Activated CD4-positive, alpha-beta T cell treated with anti-CD3 and anti-CD28 coated beads, Interleukin-2, amount 50 U/mL, for 16 hours (primary cell): ENCODE measurements at regions not wholly inside any gene's neighbourhood (a gene's known extent, or its start where the extent isn't known, plus 50 kb on each side); places are given as distances from the start of the nearest gene placed in this dataset.

ENCODE experiments used
- DNase-seq: peaks from one replicate; pipeline ENCODE4 v3.0.0-alpha.2; 2020

DNA sequence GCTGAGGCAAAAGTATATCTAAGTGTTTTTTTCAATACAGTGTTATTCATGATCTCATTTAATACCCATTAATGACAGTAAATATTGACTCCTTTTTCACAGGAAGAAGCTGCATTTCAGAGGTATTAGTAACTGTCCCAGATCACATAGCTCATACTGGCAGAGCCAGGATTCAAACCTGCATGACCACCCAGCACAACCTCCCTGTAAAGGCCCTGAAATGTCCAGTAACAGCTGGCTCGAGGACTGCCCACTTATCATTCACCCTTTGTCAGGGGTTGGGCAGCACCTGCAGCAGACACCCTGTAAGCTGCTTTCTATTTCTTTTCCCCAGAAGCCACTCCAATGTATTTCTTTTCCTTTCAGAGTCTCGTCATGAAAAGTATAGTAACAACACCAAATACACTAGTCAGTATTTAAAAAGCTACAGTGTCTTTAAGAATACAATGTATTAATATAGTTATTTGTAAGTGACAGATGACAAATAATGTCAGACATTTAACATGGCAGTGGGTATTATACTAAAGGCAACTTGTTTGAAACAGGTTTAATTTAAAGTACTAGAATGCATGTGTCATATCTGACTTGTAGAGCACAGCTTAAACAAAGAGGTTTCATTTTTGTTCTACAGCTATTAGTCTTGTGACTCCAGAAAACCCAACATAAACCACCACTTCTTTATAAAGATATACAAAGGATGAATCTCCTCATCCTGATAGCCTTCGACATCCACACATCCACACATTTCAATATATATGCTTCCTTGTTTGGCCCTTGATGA is 841.6 kb upstream of the GJE1 start:
- DNase-seq = no peak

DNA sequence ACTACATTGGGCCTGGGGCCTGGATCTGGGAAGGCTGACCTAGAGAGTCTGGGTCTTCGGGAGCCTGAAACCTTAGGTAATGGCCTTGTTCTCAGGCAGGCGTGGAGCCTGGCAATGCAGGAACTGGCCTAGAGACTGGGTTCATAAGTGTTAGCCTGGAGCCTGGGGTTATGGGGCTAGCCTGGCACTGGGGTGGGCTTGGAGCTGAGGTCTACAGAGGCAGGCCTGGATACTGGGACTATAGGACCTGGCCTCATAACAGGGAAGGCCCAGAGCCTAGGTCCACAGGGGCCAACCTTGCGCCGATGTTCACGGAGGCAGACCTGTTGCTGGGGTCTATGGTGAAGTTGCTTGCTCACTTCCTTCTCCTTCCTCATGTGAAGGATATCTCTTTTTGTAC is 843.8 kb upstream of the GJE1 start:
- no peak for DNase-seq

DNA sequence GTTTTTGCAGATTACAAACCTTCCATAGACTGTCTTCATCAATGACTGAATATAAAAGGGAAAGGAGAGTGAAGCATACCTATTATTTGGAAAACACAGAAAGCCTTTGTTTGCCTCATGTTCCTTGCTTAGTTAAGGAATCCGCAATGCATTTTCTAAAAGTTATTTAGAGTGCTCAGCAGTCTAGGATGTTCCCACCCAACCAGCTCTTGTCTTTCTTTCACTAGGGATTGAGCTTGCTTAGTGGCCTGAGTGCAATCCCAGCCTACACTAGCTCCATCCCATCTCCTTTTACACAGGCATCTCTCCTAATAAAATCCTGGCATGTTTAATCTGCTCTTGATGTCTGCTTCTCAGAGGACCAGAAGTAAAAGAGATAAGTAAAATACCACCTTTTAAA is 850.5 kb upstream of the GJE1 start:
- no peak for DNase-seq

DNA sequence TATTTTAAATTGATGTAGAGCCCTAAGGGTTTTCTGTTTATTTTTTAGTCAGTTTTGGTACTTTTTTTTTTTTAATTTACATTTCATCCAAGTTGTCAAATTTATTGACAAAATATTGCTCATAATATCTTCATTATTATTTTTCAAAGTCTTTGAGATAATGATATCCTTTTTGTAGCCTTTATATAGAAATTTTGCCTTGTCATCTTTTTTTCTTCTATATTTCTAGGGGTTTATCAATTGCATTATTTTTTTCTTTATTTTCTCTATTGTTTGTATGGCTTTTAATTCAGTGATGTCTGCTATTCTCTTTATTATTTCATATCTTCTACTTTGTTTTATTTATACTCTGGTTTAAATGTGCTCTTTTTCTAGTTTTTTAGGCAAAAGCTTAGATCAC is 863.0 kb upstream of the GJE1 start:
- no peak for DNase-seq

DNA sequence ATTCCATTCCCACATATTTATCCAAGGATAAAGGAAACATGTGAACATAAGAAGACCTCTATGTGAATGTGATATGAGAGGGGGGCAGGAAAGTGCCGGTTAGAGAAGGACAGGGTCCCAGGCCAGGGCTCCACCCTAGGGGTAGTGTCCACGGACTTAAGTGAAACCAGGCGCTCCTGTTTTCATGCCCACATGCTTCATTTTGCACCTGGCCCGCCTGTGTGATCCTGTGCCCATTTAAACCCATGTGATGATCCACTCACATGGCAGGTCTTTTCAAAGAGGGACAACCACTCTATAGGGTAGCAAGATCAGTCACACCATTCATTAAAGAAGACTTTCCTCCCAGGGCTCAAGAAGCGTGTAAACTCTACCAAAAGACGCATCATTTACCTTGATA is 865.3 kb upstream of the GJE1 start:
- DNase-seq = no peak

DNA sequence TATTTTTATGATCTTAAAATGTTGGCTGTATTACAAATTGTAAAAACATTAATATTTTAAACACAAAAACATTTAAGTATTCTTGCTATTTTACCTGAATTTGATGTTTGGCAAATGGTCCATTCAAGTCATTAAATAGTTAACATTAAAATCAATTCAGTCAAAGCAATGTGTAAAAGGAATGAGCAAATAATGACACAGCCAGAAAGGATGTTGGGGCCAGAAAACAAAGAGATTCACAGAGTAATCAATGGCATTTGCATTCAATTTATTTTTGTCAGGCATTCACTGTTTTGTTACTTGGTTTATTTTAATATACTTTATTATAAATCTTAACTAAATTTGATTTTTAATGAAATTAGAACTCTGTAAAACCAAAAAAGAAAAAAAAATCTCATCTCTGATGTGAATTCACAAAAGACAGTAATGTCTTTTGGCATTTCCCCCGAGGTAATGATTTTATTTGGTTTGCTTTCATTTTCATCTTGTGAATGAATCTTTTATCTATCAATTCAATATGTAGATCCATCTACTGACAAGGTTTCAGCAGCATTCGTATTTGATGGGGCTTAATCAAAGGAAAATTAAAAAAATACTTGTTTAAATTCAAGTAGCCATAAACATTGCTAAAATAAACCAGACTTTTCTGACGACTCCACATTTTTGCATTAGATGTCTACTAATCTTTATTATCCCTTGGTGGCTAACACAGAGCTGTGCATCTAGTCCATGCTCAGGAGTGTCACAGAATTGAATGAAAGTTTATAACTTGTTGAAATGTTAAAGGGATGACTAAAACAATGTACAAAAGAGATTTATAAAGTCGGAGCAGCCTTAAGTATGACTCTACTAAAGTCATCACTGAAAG is 866.7 kb upstream of the GJE1 start:
- no peak for DNase-seq

DNA sequence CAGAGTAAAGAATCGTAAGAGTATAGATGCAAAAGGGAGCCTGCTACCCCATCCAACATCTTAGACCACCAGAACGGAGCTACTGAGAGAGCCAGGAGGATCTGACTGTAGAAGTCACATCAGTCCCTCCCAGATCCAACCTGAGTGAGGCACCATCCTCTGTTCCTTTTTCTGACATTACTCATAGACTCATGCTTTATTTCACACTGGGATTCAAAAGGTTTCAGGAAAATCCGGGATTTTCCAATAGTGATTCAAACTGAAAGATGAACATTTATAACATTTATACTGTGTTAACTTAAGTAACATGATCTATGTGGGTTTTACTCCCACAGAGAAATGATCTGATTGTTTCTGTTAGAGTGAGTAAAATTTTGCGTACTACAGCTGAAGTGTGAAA is 868.6 kb upstream of the GJE1 start:
- no peak for DNase-seq

DNA sequence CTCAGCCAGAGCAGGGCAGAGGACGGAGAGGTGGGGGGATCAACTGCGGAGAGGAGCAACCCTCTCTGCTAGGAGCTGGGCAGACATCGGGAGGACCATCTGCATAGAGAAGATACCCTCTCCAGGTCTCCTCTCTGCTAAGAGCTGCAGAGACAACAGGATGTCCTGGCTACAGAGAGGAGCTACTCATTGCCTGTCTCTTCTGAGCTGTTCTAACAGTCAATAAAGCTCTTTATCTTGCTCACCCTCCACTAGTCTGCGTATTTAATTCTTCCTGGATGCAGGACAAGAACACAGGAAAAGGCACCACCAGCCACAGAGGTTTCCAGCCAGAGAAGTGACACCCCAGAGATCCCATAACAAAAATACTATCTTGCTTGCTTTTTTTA is 871.1 kb upstream of the GJE1 start:
- no peak for DNase-seq

DNA sequence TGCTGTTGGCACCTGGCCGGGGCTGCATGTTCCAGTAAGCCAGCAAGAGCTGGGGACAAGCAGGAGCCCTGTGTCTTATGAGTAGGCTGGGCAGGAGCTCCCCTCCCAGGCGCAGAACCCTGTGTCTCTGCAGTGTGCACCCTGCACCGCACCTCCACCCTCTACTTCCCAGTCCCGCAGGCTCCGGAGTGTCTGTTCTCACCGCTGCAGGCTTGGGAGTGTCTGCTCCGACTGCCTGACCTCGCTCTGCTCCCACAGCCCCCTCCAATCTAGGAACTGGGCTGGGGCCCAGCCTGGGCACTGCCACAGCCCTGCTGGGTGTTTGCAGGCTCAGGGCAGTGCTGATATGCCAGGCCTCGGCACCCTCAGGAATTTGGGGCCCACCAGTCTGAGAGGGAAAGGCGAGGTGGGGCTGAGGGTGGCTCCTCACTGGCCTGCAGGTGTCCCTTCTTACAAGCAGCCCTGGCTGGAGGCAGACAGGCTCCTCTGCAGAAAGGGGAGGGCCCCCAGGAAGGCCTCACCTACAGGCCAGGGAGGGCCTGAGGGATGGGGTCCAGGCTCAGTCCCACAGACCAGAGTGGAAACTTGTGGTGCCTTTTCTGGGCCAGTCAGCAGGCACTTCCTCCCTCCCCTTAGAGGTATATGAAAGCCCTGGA is 871.6 kb upstream of the GJE1 start:
- DNase-seq = no peak

DNA sequence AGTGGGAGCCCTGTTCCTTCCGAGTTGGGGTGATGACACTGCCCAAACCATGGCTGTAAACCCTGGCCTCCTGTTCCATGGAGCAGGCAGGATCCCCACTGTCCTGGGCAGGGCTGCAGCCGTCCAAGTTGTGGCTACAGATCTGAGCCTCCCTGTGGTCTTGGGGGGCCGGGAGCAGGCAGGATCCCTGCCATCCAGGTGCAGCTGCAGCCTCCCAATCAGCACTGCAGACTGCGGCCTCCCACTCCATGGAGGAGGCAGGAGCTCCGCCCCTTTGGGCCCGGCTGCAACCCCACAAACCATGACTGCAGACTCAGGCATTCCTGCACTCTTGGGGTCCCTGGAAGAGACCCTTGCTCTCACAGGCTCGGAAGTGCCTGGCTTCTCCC is 872.1 kb upstream of the GJE1 start:
- no peak for DNase-seq

DNA sequence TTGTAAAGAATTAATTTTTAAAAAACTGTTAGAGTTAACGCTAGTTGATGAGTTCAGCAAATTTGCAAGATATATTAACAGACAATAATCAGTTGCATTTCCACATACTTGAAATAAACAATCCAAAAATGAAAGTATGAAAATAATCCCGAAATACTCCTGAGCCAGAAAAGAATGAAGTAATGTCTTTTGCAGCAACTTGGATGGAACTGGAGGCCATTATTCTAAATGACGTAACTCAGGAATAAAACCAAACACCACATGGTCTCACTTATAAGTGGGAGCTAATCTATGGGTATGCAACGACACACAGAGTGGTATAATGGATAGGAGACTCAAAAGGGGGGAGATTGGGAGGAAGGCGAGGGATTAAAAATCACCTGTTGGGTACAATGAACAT is 872.9 kb upstream of the GJE1 start:
- DNase-seq = no peak

DNA sequence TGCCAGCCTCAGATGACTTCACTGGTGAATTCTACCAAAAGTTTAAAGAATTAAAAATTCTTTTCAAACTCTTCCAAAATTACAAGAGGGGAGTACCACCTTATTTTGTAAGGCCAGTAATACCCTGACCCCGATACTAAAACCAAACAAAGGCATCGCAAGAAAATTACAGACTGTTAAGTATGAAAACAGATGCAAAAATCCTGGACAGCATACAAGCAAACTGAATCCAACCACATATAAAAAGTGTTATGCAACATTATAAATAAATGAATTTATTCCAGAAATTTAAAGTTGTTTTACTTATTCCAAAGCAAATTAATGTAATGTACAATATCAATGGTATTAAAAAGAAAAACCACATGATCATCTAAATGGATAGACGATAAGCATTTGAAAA is 873.6 kb upstream of the GJE1 start:
- DNase-seq = no peak

DNA sequence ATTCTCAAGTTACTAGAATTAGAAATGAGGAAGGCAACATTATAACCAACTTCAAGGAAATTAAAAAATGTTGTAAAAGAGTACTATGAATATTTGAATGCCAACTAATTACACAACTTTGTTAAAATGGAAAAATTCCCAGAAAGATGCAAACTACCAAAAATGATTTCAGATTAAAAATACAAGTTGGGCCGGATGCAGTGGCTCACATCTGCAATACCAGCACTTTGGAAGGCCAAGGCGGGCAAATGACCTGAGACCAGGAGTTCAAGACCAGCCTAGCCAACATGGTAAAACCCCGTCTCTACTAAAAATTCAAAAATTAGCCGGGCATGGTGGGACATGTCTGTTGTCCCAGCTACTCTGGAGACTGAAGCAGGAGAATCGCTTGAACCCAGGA is 874.2 kb upstream of the GJE1 start:
- DNase-seq = no peak

DNA sequence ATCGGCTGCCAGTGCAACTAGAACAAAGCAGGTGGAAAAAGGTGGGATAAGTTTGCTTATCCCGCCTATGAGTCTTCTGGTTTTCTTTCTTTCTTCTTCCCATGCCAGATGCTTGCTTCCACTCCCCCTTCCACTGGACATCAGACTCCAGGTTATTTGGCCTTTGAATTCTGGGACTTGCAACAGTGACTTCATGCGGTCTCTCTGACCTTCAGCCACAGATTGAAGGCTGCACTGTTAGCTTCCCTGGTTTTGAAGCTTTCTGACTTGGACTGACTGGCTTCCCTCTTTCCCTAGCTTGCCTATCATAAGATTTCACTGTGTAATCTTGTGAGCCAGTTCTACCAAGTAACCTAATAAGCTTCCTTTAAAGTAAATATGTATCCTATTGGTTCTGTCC is 878.4 kb upstream of the GJE1 start:
- DNase-seq = no peak

DNA sequence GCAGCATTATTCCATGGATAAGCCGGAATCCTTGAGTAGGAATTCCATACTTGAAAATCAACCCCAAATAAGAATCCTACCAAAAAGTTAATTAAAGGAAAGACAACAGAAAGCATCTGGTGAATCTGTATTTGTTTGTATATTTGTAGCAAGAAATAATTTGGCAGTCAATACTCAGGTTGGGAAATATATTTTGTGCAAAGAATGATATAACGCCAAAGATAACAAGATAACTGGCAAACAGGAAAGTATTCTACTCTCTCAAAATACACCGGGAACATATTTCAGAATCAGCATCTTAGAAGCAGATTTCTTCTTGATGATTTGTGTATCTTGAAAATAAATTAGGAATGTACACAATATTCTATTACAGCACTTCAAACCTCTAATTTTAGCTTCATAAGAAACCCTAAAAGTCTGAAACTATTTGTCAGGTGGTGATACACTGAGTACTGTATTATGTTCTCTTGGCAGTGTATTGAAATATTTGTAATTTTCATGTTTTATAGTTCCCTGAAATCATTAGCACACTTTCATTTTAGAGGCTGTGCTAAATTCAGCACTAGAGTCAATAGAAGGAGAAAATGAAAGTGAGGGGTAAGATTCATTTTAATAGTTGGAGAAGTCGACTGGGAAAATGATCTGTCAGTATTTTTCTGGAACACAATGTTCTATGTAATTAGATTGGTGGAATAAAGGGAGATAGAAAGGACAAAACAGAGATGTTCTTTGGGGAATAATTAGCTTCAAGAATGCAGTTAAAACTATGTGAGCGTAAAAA is 879.7 kb upstream of the GJE1 start:
- no peak for DNase-seq

DNA sequence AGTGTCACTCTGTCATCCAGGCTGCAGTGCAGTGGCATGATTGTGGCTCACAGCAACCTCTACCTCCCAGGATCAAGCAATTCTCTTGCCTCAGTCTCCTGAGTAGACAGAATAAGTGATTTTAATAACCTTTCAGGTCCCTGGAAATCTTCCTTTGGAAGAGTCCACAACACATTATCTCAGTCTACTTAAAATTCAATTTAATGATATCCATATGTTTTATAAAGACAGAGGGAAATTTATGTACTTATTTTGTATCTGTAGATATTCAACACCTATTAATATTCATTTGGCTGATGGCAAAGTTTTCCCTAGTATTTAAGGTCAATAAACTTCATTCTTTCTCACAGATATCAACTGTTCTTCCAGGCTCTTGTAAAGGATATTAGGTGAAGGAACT is 881.4 kb upstream of the GJE1 start:
- no peak for DNase-seq

DNA sequence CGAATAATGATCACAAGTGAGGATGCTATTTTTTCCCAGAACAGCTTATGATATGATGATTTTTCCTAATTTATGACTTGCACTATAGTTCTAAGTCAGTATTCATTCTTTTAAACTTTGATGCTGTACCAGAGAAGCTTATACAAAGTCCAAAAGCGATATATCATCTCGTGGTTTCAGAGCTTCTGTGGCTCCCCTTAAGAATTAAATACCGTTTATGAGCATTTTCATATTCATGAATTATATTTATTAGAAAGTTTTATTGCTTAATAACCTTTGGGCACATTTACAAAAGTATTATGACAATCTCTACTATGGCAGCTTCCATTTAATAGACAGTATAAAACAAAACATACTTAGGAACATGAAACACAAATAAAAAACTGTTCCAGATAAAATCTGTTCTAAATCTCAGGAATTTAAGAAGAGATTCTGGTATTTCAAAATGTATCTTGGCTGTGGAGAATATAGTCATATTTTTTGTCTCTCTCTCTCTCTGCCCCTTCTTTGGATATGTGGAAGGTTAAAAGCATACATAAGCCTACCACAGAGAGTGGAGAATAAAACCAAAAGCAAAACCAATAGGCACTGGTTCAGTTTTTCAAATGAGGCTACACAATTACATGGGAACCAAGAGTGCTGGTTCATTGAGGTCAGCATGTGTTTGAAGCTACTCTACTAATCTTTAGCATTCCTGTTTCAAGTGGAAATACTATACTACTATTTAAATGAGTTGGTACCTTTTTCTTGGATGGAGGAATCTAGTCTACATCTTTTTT is 884.5 kb upstream of the GJE1 start:
- no peak for DNase-seq

DNA sequence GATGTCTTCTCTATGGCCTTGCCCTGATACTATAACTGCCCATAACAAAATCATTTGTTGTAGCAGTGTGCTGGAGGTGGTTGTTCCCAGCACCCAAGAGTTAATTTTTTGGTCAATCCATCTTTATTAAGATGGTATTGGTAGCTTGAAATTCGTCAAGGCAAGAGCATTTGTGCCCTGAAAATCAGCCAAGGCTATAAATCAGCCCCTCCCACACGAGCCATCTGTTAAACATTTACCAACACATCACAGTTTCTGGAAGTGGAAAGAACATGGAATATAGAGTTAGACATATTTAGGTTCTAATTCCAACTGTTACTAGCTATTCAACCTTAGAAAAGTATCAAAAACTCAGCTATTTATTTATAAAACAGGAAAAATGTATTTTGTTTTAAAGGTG is 888.4 kb upstream of the GJE1 start:
- DNase-seq = no peak

DNA sequence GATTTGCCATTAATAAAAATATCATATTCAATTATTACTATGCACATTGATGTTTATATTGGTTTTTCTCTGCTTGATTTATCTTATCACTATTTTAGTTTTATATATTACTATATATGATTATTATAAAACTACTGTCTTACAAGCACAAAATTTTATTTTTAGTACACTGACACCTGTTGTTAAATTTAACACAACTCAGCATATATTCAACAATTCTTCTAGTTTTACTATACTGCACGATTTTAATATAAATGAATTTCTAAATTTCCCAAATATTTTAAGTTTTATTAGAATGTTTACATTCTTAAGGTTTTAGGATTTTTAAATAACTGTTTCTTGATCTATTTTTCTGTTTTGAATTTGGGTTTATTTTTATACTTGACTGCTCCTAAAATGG is 889.8 kb upstream of the GJE1 start:
- no peak for DNase-seq

DNA sequence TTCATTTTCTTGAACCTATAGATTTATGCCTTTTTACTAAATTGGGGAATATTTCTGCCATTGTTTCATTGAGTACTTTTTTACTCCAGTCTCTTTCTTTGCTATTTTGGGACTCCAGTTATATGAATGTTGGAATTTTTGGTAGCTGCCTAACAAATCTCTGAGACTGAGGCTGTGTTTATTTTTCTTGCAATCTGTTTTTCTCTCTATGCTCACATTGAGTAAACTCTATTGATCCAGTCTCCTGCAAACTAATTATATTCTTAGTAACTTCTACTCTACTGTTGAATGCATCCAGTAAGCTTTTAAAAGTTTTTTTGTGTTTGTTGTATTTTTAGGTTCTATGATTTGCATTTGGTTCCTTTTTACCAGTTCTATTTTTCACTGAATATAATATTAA is 903.4 kb upstream of the GJE1 start:
- DNase-seq = no peak

DNA sequence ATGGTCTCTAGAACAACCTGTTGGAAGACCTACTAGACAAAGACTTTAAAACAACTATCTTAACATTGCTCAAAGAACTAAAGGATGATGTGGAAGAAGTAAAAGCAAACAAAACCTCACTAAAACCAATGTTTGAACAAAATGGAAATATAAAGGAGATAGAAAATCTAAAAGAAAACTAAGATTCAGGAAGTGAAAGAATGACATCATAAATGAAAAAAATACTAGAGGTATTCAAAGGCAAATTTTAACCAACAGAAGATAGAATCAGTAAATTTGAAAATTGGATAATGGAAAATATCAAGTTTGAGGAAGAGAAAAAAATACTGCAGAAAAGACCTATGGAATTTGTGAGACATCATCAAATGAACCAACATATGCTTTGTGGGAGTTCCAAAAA is 914.1 kb upstream of the GJE1 start:
- no peak for DNase-seq

DNA sequence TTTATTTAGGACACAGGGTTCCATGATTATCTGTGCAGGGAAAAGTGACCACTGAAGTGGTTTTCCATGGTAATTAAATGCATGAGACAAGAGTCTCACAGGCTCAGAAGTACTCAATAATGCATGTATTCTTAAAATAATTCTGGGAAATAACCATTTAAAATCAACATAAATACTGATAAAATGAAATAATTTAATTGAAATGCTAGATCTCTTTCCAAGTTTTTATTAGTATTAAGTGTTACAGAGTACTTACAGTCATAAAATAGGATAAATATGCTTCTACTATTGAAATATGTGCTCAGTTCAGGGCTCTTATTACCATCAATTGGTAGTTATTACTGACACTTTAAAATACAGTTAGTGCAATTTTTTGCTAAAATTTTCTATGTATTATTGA is 916.0 kb upstream of the GJE1 start:
- DNase-seq = no peak
